Psoas muscle (tissue), 7 donors: ENCODE measurements at regions not wholly inside any gene's neighbourhood (a gene's known extent, or its start where the extent isn't known, plus 50 kb on each side); places are given as distances from the start of the nearest gene placed in this dataset.
"Not testable (repeated sequence)": the region's sequence is repeated elsewhere in the genome, so short reads cannot be mapped to it uniquely, and the experiment has no call there.

Source experiments
- ATAC-seq, 4 donors: fragments of 200-7000 bp; cut with Tn5 transposase; one replicate each; pipeline ENCODE4 v1.9.1; 2020; ENCODE audit warnings: moderate library complexity in 3 of 4, mild to moderate bottlenecking in 2 of 4
- DNase-seq, 2 donors: peaks; one replicate each; pipeline ENCODE4 v3.0.0-alpha.2; 2020
- H3K27ac ChIP-seq: fragments of 200-600 bp; one replicate; pipeline ENCODE4 v1.8.0; 2022
- H3K27me3 ChIP-seq, 3 donors: fragments of 200-600 bp in 1 of 3; one replicate each; pipeline versions ENCODE4 v1.6.1 to v1.8.0; 2013 to 2022; ENCODE audit warnings: low read length in 2 of 3, mild to moderate bottlenecking in 2 of 3, moderate library complexity in 1 of 3; ENCODE audit not compliant: insufficient read depth in 3 of 3
- H3K36me3 ChIP-seq, 2 donors: fragments of 200-600 bp in 1 of 2; one replicate each; pipeline versions ENCODE4 v1.6.1 to v1.8.0; 2013 to 2022; ENCODE audit warnings: low read depth in 1 of 2, mild to moderate bottlenecking in 1 of 2, moderate library complexity in 1 of 2; ENCODE audit not compliant: insufficient read depth in 1 of 2
- H3K4me1 ChIP-seq: fragments of 200-600 bp; one replicate; pipeline ENCODE4 v1.8.0; 2022
- H3K4me3 ChIP-seq: fragments of 200-600 bp; one replicate; pipeline ENCODE4 v1.8.0; 2022; ENCODE audit warnings: mild to moderate bottlenecking
- H3K9me3 ChIP-seq: fragments of 200-600 bp; one replicate; pipeline ENCODE4 v1.8.0; 2022
- WGBS, 3 donors: extraction: QIAGEN DNeasy Blood & Tissue Kit; methylation state at CpG; one replicate each; pipeline versions ENCODE4 v1.1.6 to v1.1.7; 2013; 5-methylcytosine and 5-hydroxymethylcytosine counted together
- intact Hi-C, 2 donors: fragments of 100-400 bp; cut with DNase I; formaldehyde crosslinking; loops; one replicate each; pipeline versions ENCODE4 v1.11.0 to v1.14.2; 2022
- donor health status: healthy with polysubstance abuse.
- donor health status: DM: no; HTN: no; CAD: no; lungs with moderate emphysema.
- donor health status: Bipolar disorder and iron deficiency.
- donor health status: healthy.
- donor health status: DM: yes; HTN: yes; CAD: no.
- donor health status: DM: no; HTN: no; CAD: no.
- donor health status: DM: yes; HTN: yes; CAD: no.

- 67 to 78% methylated on average over 1 to 3 of the region's 21 CpGs; no CpG with 5 or more reads in 1 of the 3 donors for WGBS, 3 donors
- H3K27ac ChIP-seq, H3K4me3 ChIP-seq, H3K36me3 ChIP-seq, H3K27me3 ChIP-seq, H3K9me3 ChIP-seq, intact Hi-C loops, H3K4me1 ChIP-seq, DNase-seq, ATAC-seq: not testable (repeated sequence)
Measured at GRCh38 chr14:19268047-19268627, 166.0 kb downstream of the POTEG start.

GRCh38 chr14:19272235-19272634 is 161.9 kb downstream of the POTEG start:
- peak in 1 of 4 donors; percentile 17 for ATAC-seq
- H3K4me1 ChIP-seq, H3K4me3 ChIP-seq, H3K27ac ChIP-seq, H3K36me3 ChIP-seq, intact Hi-C loops, H3K27me3 ChIP-seq, DNase-seq, H3K9me3 ChIP-seq: not testable (repeated sequence)
- WGBS, 3 donors = no CpG with 5 or more reads among the region's 1 CpG

- WGBS, 3 donors = 83 to 88% (median 85%) methylated on average over 3 of the region's 3 CpGs
Measured at GRCh38 chr14:19289669-19290068, 144.5 kb downstream of the POTEG start.

GRCh38 chr14:19300243-19300642 is 133.9 kb downstream of the POTEG start:
- ATAC-seq = peak in 2 of 4 donors; percentile 23 to 29
- H3K4me1 ChIP-seq, H3K27me3 ChIP-seq, intact Hi-C loops, H3K36me3 ChIP-seq, H3K27ac ChIP-seq, H3K4me3 ChIP-seq, DNase-seq, H3K9me3 ChIP-seq: not testable (repeated sequence)
- 64 to 85% (median 80%) methylated on average over 4 to 11 of the region's 28 CpGs for WGBS, 3 donors

More at GRCh38 chr14:19289669-19290068, 144.5 kb downstream of the POTEG start:
- H3K4me1 ChIP-seq, H3K36me3 ChIP-seq, H3K4me3 ChIP-seq, H3K27ac ChIP-seq, H3K27me3 ChIP-seq, ATAC-seq, intact Hi-C loops, DNase-seq, H3K9me3 ChIP-seq: not testable (repeated sequence)

GRCh38 chr14:19300838-19301237 is 133.3 kb downstream of the POTEG start:
- peak in 1 of 2 donors; percentile 45 for DNase-seq

GRCh38 chr14:19303844-19304243 is 130.3 kb downstream of the POTEG start:
- H3K4me1 ChIP-seq, H3K4me3 ChIP-seq, ATAC-seq, H3K27me3 ChIP-seq, H3K9me3 ChIP-seq, intact Hi-C loops, H3K27ac ChIP-seq, H3K36me3 ChIP-seq: not testable (repeated sequence)
- peak in 1 of 2 donors; percentile 38 for DNase-seq
- WGBS, 3 donors = 67 to 85% (median 74%) methylated on average over 2 of the region's 4 CpGs

More at GRCh38 chr14:19300838-19301237, 133.3 kb downstream of the POTEG start:
- intact Hi-C loops, H3K27me3 ChIP-seq, ATAC-seq, H3K9me3 ChIP-seq, H3K36me3 ChIP-seq, H3K4me3 ChIP-seq, H3K27ac ChIP-seq, H3K4me1 ChIP-seq: not testable (repeated sequence)
- 69 to 73% (median 71%) methylated on average over 17 to 18 of the region's 30 CpGs for WGBS, 3 donors

- intact Hi-C loops, DNase-seq, H3K4me3 ChIP-seq, ATAC-seq, H3K27me3 ChIP-seq, H3K4me1 ChIP-seq, H3K9me3 ChIP-seq, H3K36me3 ChIP-seq, H3K27ac ChIP-seq: not testable (repeated sequence)
- WGBS, 3 donors = no CpG with 5 or more reads among the region's 1 CpG
Measured at GRCh38 chr14:19304442-19304841, 129.7 kb downstream of the POTEG start.

- ATAC-seq, H3K27me3 ChIP-seq, intact Hi-C loops, H3K27ac ChIP-seq, H3K9me3 ChIP-seq, H3K4me1 ChIP-seq, H3K36me3 ChIP-seq, H3K4me3 ChIP-seq: not testable (repeated sequence)
- WGBS, 3 donors = 24 to 57% (median 43%) methylated on average over 1 of the region's 2 CpGs
- peak in 1 of 2 donors; percentile 8 for DNase-seq
Measured at GRCh38 chr14:19304918-19305317, 129.2 kb downstream of the POTEG start.

GRCh38 chr14:19305776-19306175 is 128.4 kb downstream of the POTEG start:
- not testable (repeated sequence) for ATAC-seq
- 29 to 53% (median 43%) methylated on average over 1 of the region's 3 CpGs for WGBS, 3 donors

GRCh38 chr14:19306405-19306804 is 127.7 kb downstream of the POTEG start:
- WGBS, 3 donors = no CpG with 5 or more reads among the region's 5 CpGs

More at GRCh38 chr14:19305776-19306175, 128.4 kb downstream of the POTEG start:
- intact Hi-C loops, H3K27ac ChIP-seq, H3K4me3 ChIP-seq, H3K27me3 ChIP-seq, H3K36me3 ChIP-seq, H3K4me1 ChIP-seq, H3K9me3 ChIP-seq: not testable (repeated sequence)
- DNase-seq = peak in 1 of 2 donors; percentile 27

GRCh38 chr14:19311023-19311422 is 123.1 kb downstream of the POTEG start:
- WGBS, 3 donors = 27 to 57% methylated on average over 1 of the region's 1 CpG; no CpG with 5 or more reads in 1 of the 3 donors
- DNase-seq, H3K36me3 ChIP-seq, H3K27ac ChIP-seq, H3K27me3 ChIP-seq, ATAC-seq, H3K4me1 ChIP-seq, intact Hi-C loops, H3K4me3 ChIP-seq, H3K9me3 ChIP-seq: not testable (repeated sequence)

More at GRCh38 chr14:19306405-19306804, 127.7 kb downstream of the POTEG start:
- H3K4me3 ChIP-seq, H3K27me3 ChIP-seq, H3K36me3 ChIP-seq, DNase-seq, H3K27ac ChIP-seq, H3K4me1 ChIP-seq, H3K9me3 ChIP-seq, intact Hi-C loops, ATAC-seq: not testable (repeated sequence)

GRCh38 chr14:19330678-19331077 is 103.5 kb downstream of the POTEG start:
- H3K4me1 ChIP-seq, H3K27me3 ChIP-seq, H3K4me3 ChIP-seq, intact Hi-C loops, H3K9me3 ChIP-seq, ATAC-seq, H3K27ac ChIP-seq, H3K36me3 ChIP-seq, DNase-seq: not testable (repeated sequence)
- no CpG with 5 or more reads among the region's 3 CpGs for WGBS, 3 donors
